ENCODE measurements at regions not wholly inside any gene's neighbourhood (a gene's known extent, or its start where the extent isn't known, plus 50 kb on each side); places are given as distances from the start of the nearest gene placed in this dataset.
"Not testable (repeated sequence)": the region's sequence is repeated elsewhere in the genome, so short reads cannot be mapped to it uniquely, and the experiment has no call there.

DNA sequence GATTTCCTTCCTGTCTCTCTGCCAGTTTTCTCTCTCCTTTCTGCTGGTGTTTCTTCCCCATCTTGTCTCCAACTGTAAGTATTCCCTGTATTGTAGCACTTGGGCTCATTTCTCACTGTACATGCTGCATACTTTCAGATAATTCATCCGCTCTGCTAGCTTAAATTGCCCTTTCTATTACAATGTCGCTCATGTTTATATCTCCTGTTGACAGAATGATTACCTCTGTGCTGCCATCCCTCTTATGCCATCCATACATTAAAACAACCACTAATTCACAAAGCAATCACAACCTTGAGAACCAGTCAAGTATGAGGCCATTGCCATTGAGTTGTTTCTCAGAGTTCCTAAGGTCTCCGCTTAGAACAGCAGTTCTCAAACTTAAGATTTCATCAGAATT, 107.5 kb upstream of the SOX2 start:
- no peak for DNase-seq

DNA sequence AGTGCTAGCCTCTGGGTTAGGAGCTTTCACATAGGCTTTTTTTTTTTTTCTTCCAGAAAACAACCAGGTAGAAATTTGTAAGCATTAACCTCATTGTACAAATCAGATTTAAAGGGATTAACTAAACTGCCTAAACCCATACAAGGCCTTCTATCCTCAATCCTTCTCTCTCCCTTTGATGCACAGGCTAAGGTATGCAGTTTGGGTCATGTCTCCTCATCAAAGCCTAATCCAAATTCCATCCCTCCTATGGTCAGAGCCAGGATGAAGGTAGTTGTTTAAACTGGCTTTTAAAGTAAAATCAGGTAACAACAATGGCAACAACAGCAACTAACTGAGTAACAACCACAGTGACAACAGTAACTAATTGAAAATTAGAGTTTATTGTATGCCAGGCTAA, 115.6 kb upstream of the SOX2 start:
- no peak for DNase-seq

DNA sequence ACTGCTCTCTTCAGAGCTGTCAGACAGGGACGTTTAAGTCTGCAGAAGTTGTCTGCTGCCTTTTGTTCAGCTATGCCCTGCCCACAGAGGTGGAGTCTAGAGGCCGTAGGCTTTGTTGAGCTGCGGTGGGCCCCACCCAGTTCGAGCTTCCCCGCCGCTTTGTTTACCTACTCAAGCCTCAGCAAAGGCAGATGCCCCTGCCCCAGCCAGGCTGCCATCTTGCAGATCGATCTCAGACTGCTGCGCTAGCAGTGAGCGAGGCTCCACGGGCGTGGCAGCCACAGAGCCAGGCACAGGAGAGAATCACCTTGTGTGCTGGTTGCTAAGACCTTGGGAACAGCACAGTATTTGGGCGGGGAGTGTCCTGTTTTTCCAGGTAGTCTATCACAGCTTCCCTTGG, 120.8 kb upstream of the SOX2 start:
- not testable (repeated sequence) for DNase-seq

DNA sequence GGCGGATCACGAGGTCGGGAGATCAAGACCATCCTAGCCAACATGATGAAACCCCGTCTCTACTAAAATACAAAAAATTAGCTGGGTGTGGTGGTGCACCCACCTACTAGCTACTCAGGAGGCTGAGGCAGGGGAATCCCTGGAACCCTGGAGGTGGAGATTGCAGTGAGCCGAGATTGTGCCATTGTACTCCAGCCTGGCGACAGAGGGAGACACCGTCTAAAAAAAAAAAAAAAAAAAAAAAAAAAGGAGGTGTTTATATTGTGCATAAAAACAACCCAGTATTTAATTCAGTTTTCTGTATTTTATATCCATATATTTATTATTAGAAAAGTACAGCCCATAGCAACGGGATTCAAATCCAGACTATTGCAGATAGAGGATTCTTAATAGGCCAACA, 129.1 kb upstream of the SOX2 start:
- no peak for DNase-seq

DNA sequence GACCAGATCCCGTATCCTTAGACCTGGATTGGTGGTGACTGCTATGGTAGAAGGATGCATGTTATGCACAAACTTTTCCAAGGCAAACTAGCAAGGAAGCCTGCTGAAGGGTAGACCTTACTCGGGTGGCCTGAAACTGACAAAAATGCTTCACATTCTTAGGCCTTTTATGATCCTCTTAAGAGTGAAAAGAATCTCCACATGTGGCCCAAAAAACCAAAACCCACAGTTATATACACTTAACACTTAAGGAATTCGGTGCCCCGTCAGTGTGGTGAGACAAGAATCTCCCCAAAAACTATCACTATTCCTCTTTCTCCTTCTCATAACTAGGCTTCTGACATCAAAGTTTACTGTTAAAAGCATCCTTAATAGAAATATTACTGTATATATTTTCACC, 130.1 kb upstream of the SOX2 start:
- DNase-seq: no peak

DNA sequence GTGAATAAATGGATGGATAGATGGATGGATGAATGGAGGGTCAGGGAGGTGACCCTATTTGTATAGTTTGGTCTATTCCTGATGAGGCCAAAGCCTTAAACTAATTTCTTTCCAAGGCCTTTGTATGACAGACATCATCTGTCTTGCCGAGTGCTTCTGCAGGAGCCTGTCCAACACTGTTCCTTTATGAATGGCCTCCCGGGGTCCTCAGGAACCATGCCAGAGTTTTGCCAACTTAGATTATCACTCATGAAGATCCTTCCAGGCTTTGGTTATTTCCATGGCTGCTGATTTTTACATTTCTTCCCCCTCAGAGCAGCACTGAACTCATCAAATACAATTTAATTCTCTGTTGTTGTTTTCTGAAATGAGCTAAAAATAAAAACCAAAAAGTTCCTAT, 133.0 kb upstream of the SOX2 start:
- DNase-seq: no peak

DNA sequence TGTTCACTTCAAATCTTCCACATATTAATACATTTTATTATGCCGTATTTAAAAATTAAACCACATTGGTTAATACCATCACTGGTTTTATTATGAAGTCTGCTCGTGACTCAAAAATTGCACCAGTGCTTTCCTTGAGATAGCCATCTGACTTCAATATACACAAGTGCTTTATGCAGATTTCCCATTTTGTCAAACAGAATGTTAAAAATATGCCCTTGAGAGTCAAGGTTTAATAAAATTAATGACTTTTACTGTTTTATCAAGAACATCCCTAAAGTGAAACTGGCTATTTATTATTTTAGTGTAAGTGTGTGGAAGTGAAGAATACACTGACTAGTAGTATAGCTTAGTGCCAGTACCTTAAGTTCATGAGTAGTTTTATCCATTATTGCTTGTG, 139.3 kb upstream of the SOX2 start:
- no peak for DNase-seq

DNA sequence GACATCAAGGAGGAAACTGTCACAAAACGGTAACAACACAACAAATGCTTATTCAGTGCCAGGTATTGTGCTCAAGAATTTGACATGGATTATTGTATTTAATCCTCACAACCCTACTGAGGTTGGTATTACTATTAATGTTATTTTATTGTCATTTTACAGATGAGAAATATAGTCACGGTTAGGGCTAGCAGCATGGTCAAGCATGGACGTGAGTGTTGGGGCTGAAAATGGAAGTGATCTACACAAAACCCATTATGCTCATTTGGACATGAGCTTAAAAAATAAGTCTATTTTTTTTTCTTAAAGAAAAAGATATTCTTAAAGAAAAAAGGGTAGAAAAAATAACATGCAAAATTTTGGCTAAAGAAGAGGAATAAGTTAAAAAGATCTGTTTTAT, 141.3 kb upstream of the SOX2 start:
- no peak for DNase-seq

DNA sequence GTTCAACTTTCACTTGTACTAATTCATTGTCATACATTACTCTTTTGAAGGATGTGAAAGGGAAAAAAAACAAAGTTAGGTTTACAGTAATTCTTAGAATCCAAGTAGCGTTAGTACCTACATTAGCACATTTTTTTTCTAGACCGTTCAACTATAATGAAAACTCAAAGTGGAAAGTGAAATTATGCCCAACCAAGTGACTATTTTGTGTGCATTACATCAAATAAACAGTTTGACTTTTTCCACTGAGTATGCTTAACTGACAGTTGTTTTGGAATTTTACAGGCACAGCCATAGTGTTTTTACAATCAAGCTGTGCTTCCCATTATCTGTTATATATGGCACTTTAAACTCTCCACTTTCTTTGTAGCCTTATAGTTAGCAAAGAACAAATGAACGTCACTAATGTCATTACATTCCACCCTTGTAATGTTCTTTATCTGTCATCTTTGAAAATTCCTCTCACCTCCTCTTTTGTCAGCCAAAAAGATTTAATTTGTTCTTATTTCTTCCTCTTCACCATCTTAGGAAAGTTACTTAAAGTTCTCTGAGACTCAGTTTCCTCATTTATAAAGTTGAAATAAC, 142.3 kb upstream of the SOX2 start:
- no peak for DNase-seq

DNA sequence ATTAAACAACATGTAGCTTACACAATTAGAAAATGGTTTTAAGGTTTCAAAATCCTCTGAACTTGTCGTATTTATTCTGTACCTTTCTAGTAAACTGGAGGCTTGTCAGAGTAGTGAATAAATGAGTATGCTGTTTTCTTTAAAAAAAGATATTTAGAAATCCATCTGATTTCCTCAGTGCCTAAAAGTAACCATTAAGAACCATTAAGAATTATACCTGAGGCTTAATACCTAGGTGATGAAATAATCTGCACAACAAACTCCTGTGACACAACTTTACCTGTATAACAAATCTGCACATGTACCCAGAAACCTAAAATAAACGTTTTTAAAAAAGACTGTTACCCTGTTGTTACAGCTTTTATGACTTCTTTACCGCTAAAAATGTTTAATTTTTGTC, 143.0 kb upstream of the SOX2 start:
- no peak for DNase-seq

DNA sequence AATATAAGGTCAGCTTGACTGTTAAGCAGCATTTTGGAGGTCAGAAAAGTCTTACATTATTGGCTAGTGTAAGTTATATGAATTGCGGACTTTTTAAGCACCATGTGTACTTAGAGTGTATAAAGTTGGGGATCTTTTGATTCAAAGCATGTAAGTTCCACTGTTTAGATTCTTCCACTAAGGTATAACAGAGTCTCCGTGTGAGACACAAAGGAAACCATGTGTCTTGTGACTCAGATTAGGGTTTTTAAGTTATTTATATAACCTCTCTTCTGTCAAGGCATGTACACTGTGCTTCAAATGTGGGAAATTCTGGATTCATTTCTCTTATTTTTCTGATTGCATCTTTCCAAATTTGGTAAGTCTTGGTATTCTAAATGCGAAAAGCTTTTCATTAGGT, 143.5 kb upstream of the SOX2 start:
- DNase-seq: no peak

DNA sequence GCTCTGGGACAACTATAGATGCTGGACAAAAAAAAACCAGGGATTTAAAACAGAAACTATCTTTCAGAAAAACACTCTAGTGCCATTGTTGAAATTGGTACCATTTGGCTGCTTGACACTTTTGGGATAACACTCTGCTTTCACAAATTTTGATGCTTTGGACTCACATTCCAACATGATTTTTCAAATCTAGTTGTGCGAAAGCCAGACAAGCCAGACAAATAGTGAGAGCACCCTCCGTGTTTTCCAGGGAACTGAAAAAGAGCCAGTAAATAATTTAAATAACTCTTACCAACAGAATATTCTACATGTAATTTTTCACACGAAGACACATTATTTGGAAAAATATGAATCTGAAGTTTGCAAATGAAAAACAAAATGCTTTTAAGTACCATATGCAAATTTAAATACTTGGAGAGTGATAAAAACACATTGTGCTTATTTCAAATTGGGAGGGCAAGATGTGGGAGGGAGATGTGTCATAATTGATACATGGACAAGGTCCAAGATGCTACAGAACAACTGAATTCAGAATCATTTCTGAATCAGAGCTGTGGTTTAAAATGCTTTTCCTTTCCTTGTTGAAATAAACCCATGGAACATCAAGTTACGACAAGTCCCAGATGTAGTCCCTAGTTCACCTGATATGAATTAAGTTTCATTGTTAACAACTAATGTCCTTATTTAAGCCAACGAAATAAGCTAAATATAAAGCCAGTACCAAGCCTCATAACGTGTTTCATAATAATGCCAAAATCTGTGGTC, 144.2 kb upstream of the SOX2 start:
- DNase-seq: no peak

DNA sequence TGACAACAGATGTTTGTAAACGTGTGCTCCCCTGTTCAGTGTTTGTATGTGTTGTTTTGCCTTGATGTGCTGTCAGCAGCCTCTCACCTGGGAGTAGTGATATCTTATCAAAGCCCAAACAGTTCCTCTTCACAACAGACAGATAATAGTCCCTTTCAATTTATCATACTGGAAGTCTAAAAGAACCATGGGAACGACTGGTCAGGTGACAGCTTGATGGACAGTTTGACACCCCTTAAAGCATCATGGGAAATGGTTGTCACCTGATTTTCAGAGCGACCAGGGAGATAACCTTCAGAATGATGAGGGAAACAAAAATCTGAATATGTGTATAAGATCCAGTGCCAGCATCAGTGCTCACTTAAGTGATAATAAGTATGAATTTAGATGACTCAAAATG, 146.3 kb upstream of the SOX2 start:
- DNase-seq: no peak

DNA sequence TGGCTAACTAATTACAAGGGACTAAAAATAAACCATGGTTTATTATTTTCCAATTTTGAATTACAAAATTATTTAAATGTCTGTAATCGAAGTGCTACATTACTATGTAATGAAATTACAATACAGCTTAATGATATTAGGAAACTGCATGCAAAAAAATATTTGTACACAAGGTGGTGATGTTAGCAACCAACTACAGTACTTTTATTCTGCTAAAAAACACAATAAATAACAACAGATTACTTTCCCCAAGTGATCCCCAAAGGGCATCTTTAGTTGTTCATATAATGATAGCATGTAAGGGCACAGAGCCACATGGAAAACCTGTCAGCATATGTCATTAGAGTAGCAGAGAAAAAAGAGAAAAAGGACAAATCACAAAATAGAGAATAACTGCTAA, 147.5 kb upstream of the SOX2 start:
- no peak for DNase-seq

DNA sequence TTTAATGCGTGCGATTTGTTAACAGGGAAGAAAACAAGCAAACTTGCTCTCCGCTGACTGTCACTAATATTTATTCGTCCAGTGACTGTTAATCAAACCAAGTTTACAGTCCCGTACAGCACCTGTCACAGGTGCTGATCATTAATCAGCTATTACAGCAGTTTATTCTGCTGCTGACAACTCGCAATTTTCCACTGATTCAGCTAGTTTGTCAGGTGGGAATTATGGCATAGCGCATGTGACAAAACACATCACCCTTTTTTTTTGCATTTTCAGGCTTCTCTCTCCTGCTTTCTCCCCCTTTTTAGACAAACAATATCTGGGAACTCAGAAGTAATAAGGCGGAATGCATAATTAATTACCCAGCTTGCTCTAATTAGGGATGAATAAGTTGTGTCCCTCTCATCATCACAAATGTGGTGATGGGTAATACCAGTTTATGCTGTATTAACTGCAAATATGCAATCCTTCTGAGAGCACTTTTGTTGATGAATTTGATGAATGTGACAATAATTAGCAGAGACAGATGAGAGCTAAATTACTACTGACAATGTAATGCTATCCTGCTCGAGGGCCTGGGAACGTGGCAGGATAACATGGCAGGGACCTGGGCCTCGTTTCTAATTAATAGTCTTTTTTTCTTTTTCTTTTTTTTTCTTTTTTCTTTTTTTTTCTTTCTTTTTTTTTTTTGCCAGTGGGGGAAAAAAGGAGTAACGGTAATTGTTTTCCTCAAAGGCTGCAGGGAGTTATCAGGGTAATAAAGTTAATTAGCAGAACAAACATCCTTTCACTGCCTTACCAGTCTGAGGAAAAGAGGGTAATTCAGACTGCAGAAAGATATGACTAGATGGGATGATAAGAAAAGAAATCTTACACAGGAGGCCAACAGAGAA, 150.3 kb upstream of the SOX2 start:
- peak in 1 of 2 experiments; percentile 8 for DNase-seq

DNA sequence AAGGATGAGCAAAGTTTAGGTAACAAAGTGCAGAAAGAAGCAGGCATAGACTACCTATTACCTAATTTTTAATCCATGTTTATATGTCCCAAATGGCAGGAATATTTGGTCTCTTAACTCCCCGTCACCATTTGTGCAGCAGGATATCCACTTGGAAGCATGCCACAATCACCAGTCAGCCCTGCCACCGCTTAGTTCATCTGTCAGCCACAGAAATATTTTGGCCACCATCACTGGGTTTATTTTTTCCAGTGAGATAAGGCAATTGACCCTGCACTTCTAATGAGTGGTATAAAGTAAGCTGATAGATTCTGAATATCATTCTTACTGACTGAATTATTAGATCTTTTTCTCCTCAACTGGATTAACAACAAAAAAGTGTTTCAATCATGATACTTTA, 152.9 kb upstream of the SOX2 start:
- DNase-seq: no peak

DNA sequence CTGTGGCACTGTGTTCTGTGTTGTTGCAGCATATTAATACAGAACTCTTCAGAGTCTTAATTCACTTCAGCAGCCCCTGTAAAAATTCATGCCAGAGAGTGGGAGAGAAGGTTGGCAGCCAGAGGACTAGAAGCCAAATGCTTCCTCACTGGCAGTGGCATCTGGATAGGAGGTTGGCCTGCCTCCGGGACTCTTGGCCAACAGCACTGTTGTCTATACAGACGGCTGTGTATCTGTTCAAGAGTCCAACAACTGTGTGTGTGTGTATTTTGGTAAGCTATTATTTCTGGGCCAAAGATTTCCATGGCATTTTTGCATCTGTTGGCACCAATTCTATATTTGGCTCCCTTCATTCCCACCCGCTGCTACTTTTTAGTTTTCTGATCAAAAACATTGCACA, 156.0 kb upstream of the SOX2 start:
- DNase-seq: no peak

DNA sequence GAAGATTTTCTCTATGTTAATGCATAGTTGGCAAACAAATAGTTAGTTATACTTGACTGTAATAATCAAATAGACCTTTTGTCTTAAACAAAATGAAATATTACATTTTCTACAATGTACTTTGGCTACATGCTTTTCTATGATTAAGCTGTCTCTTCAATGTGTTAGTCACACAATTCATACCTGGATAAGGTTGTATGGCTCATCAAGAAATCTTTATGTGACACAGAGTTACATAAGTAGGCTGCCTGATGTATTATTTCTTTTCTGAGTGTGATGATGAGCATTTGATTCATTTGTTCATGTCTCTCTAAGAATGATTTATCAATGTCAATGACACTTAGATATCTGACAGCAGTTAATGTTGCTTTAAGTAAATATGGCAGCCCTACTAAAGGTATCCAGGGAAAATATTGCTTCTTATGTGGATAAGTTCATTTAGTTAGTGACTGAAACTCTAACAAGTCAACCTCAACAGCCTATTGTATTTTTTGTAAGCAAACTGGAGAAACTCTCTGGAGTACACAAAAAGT, 157.4 kb upstream of the SOX2 start:
- DNase-seq: no peak

DNA sequence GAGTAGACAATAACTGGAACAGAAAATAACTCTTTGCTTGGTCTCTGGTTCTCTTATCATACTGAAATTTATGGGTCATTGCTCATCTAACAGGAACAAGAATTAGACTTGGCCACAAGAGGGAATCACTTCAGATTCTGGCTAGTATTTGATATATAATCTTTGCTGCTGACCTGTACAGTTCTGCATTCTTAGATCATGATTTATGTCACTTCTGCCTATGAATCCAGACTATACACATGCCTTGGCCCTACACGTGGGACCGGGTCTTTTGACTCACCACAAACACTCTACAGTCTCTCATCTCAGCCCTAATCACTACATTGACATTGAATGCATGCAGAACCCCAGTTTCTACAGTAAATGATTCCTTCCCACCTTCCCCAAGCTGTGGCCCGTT, 162.5 kb upstream of the SOX2 start:
- DNase-seq: no peak

DNA sequence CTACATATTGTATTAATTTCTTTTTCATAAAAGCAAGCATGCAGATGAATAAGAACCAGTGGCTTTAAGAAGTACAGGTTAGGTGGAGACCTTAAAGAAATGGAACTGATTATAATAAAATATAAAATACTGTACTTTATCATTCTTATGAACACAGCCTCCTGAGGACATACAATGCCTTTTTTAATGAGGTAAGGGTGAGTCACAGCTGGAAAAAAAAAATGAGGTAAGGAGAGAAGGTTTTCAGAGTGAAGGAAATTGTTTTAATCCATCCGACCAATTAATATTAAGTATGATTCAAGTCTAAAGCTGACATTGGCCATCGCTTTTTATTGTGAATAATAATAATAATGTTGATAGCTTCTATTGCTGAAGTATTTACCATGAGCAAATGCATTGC, 170.3 kb upstream of the SOX2 start:
- DNase-seq: no peak

DNA sequence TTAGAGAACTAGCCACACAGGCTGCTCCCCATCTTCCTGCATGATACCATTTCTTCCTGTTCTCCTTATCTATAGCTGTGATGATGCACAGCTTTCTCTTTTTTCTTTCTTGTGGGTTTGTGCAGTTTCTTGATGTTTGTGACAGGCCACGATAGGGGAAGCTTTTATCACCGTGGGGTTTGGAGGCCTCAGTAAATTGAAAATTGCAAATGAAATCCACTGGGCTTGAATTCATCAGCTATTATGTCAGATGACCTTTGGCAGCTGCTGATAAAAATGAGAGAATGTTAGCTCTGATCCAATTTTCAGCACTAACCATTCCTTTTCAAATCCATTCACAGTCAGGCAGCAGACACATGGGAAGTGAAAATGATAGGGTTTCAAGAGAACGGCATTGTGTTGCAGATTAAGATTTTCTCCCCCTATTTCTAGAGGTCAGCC, 176.9 kb upstream of the SOX2 start:
- no peak for DNase-seq

DNA sequence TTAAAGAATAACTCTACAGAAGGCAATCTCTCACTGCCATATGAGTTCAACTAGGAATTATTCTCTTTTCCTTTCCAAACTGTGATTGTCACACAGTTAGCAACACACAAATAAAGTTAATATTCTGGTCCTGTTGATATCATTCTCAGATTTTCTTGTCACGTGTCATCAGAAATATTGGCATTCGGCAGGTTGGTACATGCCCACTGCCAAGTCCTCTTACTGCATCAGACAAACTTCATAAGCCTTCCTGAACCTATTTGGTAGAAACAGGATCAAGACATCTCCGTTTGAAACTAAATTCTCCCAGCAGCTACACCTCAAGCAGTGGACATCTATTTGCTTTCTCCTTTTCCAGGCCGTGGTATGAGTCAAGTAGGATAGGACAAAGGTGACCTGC, 177.9 kb upstream of the SOX2 start:
- DNase-seq: no peak

DNA sequence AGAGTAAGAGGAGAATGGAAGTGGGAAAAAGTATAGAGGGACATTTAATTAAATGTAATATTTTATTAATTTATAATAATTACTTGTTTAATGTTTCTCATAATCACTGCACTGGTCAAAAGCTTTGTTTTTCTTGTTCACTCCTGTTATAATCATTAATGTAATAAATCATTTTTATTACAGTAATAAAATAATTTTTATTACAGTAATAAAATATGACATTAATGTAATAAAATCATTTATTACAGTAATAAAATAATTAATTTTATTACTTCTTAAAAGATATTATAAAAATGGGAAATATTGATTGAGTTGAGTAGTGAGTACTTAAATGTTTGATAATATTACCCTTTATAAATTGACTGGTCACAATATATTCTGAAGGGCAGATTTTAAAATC, 181.1 kb upstream of the SOX2 start:
- no peak for DNase-seq

DNA sequence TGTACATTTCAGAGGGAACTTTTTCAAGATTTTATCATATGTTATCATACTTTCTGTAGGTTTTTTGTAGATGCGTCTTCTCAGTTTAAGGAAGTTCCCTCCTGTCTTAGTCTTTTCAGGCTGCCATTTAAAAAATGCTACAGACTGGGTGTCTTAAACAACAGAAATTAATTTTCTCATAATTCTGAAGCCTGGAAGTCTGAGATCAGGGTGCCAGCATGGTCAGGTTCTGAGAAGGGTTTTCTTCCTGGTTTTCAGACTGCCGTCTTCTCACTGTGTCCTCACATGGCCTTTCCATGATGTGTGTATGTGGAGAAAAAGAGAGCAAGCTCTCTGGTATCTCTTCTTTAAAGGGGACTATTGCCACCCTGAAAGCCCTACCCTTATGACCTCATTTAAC, 189.9 kb upstream of the SOX2 start:
- no peak for DNase-seq
